ENCODE measurements at regions not wholly inside any gene's neighbourhood (a gene's known extent, or its start where the extent isn't known, plus 50 kb on each side); places are given as distances from the start of the nearest gene placed in this dataset.
"Not testable (repeated sequence)": the region's sequence is repeated elsewhere in the genome, so short reads cannot be mapped to it uniquely, and the experiment has no call there.

DNA sequence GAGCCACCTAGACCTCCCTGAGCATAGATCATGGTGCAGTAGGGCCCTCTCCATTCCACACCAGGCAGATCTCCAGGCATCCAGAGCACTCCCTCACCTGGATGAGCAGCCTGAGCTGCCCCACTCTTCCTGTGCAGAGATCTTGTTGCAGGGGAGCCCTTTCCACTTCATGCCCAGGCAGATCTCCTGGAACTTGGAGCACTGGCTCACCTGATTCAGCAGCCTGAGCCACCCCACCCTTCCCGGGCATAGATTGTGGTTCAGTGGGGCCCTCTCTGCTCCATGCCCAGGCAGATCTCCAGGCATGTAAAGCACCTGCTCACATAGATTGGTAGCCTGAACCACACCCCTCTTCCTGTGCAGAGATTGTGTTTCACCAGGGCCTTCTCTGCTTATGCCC is 78.0 kb downstream of the SEC16B start:
- H3K36me3 ChIP-seq (ENCODE audit: control insufficient read depth, insufficient read depth, low read length): no peaks in the 10 kb centered on the region
- no peak overlapping the region for H3K27ac ChIP-seq (ENCODE audit: low read depth, low read length)
- H3K27me3 ChIP-seq (ENCODE audit: control insufficient read depth, insufficient read depth, low read length): no peaks in the 10 kb centered on the region
- peaks cover 10% of the 10 kb centered on the region for H3K9me3 ChIP-seq (ENCODE audit: control insufficient read depth, insufficient read depth, low read depth, low read length)
- H3K4me1 ChIP-seq (ENCODE audit: control insufficient read depth, insufficient read depth, low read length): no peaks in the 10 kb centered on the region
- no peak overlapping the region for H3K9ac ChIP-seq (ENCODE audit: low read length)
- H3K4me3 ChIP-seq (ENCODE audit: low read depth, low read length): no peak overlapping the region

DNA sequence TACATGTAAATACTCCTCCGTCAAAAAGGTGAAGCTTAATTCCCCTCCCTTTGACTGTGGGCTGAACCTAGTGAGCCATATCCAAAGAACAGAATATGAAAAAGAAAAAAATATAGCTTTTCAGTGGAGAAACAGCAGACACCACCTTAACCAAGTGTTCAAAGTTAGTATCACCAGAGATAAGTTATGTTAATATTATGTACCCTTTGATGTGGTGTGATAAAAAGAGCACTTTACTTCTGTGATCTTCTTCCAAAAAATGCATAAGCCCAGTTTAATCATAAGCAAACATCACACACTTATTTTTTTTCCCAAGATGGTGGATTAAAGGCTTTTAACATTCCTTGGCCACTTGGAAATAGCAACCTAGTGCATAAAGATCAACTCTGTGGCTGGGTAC is 79.4 kb downstream of the SEC16B start:
- peaks cover 10% of the 10 kb centered on the region for H3K9me3 ChIP-seq (ENCODE audit: control insufficient read depth, insufficient read depth, low read depth, low read length)
- H3K36me3 ChIP-seq (ENCODE audit: control insufficient read depth, insufficient read depth, low read length): no peaks in the 10 kb centered on the region
- H3K27ac ChIP-seq (ENCODE audit: low read depth, low read length): no peak overlapping the region
- no peaks in the 10 kb centered on the region for H3K4me1 ChIP-seq (ENCODE audit: control insufficient read depth, insufficient read depth, low read length)
- H3K4me3 ChIP-seq (ENCODE audit: low read depth, low read length): no peak overlapping the region
- H3K9ac ChIP-seq (ENCODE audit: low read length): no peak overlapping the region
- no peaks in the 10 kb centered on the region for H3K27me3 ChIP-seq (ENCODE audit: control insufficient read depth, insufficient read depth, low read length)

DNA sequence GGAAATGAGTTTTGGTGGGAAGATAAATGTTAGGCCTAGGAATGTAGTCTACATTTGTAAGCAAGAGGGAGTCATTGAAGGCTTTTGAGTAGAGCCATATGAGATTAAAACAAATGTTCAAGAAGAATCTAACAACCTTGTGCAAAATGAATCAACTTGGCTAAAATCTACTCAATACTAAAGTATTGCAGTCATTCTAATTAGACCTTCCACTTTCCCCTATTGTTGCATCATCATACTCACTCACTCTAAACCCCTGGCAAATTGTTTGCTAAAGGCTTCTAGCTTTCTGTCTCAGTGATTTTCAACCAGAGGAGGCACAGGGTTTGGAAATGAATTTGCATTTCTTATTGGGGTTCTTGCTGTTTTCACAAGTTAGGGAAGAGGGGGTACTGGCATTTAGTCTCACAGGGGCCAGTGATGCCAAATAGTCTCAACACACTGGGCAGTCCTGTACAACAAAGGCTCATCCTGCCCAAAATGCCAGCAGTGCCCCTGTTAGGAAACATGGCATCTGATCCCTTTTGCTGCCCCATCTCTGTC is 85.3 kb downstream of the SEC16B start:
- no peak overlapping the region for H3K27ac ChIP-seq (ENCODE audit: low read depth, low read length)
- H3K9me3 ChIP-seq (ENCODE audit: control insufficient read depth, insufficient read depth, low read depth, low read length): no peaks in the 10 kb centered on the region
- no peak overlapping the region for H3K9ac ChIP-seq (ENCODE audit: low read length)
- no peaks in the 10 kb centered on the region for H3K4me1 ChIP-seq (ENCODE audit: control insufficient read depth, insufficient read depth, low read length)
- H3K27me3 ChIP-seq (ENCODE audit: control insufficient read depth, insufficient read depth, low read length): no peaks in the 10 kb centered on the region
- no peaks in the 10 kb centered on the region for H3K36me3 ChIP-seq (ENCODE audit: control insufficient read depth, insufficient read depth, low read length)
- H3K4me3 ChIP-seq (ENCODE audit: low read depth, low read length): no peak overlapping the region

DNA sequence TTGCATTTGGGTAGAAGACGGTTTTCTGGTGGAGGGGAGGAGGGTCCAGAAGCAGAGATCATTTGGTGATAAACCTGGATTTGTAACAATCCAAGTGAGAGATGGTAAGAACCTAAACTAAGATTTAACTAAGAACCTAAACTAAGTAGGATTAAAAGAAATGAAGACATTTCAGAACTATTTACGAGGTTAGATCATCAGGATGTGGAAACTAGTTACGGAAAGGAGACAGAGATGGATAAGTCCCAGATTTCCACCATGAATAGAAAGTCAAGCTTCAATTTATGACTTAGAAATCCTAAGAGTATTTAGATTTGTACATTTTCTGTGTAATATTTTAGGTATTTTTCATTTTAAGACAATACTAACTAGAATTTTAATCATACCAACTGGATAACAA is 86.3 kb downstream of the SEC16B start:
- Histone ChIP-seq H3K36me3 (ENCODE audit: control insufficient read depth, insufficient read depth, low read length) (no peaks in the 10 kb centered on the region), H3K27me3 (ENCODE audit: control insufficient read depth, insufficient read depth, low read length) (no peaks in the 10 kb centered on the region), H3K27ac (ENCODE audit: low read depth, low read length) (no peak overlapping the region), H3K4me1 (ENCODE audit: control insufficient read depth, insufficient read depth, low read length) (no peaks in the 10 kb centered on the region), H3K9ac (ENCODE audit: low read length) (no peak overlapping the region), H3K4me3 (ENCODE audit: low read depth, low read length) (no peak overlapping the region), H3K9me3 (ENCODE audit: control insufficient read depth, insufficient read depth, low read depth, low read length) (no peaks in the 10 kb centered on the region)

DNA sequence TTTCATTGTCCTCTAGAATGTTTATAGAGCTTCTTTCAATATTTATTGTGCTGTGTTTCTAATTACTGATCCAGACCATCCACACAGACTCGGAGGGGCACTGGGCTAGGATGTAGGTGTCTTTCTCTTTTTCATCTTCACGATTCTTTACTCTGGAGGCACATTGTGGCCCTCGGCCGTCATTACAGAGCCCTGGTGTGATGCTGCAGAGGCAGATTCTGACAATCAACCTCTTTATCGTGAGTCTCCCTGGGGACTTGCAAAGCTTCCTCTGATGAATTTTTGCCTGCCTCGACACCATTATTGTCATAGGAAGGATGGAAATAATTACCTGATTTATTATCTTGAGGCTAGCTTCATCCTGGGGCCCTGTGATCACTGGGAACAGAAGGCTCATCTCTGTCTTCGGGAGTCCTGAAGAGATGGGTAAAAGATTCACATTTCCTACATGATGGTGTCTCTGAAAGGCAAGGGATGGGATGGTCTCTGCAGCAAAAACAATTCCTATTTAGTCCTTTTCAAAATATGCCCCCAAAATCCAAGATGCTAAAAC is 89.4 kb downstream of the SEC16B start:
- H3K36me3 ChIP-seq (ENCODE audit: control insufficient read depth, insufficient read depth, low read length): no peaks in the 10 kb centered on the region
- no peak overlapping the region for H3K4me3 ChIP-seq (ENCODE audit: low read depth, low read length)
- no peak overlapping the region for H3K27ac ChIP-seq (ENCODE audit: low read depth, low read length)
- H3K27me3 ChIP-seq (ENCODE audit: control insufficient read depth, insufficient read depth, low read length): no peaks in the 10 kb centered on the region
- peaks cover 3% of the 10 kb centered on the region; the same call in 1 of the 2 replicates for H3K9me3 ChIP-seq (ENCODE audit: control insufficient read depth, insufficient read depth, low read depth, low read length)
- no peaks in the 10 kb centered on the region for H3K4me1 ChIP-seq (ENCODE audit: control insufficient read depth, insufficient read depth, low read length)
- no peak overlapping the region for H3K9ac ChIP-seq (ENCODE audit: low read length)

DNA sequence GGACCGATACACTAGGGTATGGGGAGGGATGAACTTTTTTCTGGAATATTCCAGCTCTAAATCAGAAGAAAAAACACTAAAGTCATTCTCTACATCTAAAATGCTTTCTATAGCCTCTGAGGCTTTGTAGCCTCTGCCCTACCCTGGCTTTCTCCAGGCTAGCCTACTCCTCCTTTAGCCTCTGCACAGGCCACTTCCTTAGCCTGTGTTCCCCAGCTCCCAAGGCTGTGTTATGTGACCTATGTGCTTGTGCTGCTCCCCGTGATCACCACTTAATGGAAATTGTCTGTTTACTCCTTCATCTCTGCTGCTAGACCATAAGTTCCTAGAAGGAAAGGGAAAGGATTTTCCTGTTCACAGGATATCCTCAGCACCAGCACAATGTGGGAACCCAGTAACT is 92.8 kb downstream of the SEC16B start:
- Histone ChIP-seq H3K9ac (ENCODE audit: low read length) (no peak overlapping the region), H3K4me1 (ENCODE audit: control insufficient read depth, insufficient read depth, low read length) (no peaks in the 10 kb centered on the region), H3K27ac (ENCODE audit: low read depth, low read length) (no peak overlapping the region), H3K9me3 (ENCODE audit: control insufficient read depth, insufficient read depth, low read depth, low read length) (peaks cover 3% of the 10 kb centered on the region; the same call in 1 of the 2 replicates), H3K27me3 (ENCODE audit: control insufficient read depth, insufficient read depth, low read length) (no peaks in the 10 kb centered on the region), H3K36me3 (ENCODE audit: control insufficient read depth, insufficient read depth, low read length) (no peaks in the 10 kb centered on the region), H3K4me3 (ENCODE audit: low read depth, low read length) (no peak overlapping the region)

DNA sequence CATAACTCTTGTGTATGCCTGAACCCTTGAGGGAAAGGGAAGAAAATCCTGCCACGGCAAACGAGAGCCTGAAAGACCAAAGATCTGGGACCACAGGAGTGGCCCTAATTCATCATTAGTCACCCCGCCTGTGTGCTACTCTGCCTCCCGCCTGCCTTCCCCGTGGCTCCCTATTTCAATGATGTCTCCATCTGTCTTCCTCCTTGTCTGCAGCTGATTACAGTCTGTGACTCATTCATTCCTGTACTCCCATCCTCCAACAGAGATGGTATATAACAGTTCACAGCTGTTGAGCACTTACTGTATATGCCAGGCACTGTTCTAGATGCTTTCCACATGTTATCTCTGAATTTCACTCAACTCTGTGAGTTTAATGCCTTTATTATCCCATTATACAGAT is 96.6 kb downstream of the SEC16B start:
- no peak overlapping the region for H3K4me3 ChIP-seq (ENCODE audit: low read depth, low read length)
- no peaks in the 10 kb centered on the region for H3K27me3 ChIP-seq (ENCODE audit: control insufficient read depth, insufficient read depth, low read length)
- H3K9ac ChIP-seq (ENCODE audit: low read length): no peak overlapping the region
- peaks cover 3% of the 10 kb centered on the region; the same call in 1 of the 2 replicates for H3K9me3 ChIP-seq (ENCODE audit: control insufficient read depth, insufficient read depth, low read depth, low read length)
- H3K27ac ChIP-seq (ENCODE audit: low read depth, low read length): no peak overlapping the region
- no peaks in the 10 kb centered on the region for H3K36me3 ChIP-seq (ENCODE audit: control insufficient read depth, insufficient read depth, low read length)
- no peaks in the 10 kb centered on the region for H3K4me1 ChIP-seq (ENCODE audit: control insufficient read depth, insufficient read depth, low read length)

DNA sequence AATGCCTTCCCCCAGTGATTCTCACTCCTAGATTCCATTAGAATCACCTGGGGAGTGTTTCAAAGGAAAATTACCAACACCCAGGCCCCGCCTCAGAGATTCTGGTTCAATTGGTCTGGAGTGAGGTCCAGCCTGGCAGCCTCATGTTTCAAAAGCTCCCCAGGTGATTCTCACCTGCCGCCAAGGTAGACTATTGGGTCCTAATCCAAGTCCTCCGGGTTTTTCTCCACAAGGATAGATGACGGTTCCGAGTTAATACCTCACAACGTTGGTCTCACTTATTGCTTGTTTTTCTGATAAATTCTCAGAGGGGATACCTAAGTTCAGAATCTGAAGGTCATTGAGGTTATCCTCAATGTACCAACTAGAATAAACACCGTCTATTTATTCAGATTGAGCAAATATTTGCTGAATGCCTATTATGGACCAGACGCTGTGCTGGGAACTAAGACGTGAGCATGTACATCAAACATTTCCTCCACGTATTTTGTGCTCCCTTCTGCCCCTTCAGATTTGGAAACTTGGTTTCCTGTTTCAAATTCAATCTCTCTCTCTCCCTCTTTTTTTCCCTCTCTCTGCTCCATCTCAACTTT is 97.5 kb downstream of the SEC16B start:
- no peak overlapping the region for H3K9ac ChIP-seq (ENCODE audit: low read length)
- no peak overlapping the region for H3K27ac ChIP-seq (ENCODE audit: low read depth, low read length)
- H3K9me3 ChIP-seq (ENCODE audit: control insufficient read depth, insufficient read depth, low read depth, low read length): peaks cover 3% of the 10 kb centered on the region; the same call in 1 of the 2 replicates
- no peaks in the 10 kb centered on the region for H3K4me1 ChIP-seq (ENCODE audit: control insufficient read depth, insufficient read depth, low read length)
- no peaks in the 10 kb centered on the region for H3K36me3 ChIP-seq (ENCODE audit: control insufficient read depth, insufficient read depth, low read length)
- no peak overlapping the region for H3K4me3 ChIP-seq (ENCODE audit: low read depth, low read length)
- no peaks in the 10 kb centered on the region for H3K27me3 ChIP-seq (ENCODE audit: control insufficient read depth, insufficient read depth, low read length)

DNA sequence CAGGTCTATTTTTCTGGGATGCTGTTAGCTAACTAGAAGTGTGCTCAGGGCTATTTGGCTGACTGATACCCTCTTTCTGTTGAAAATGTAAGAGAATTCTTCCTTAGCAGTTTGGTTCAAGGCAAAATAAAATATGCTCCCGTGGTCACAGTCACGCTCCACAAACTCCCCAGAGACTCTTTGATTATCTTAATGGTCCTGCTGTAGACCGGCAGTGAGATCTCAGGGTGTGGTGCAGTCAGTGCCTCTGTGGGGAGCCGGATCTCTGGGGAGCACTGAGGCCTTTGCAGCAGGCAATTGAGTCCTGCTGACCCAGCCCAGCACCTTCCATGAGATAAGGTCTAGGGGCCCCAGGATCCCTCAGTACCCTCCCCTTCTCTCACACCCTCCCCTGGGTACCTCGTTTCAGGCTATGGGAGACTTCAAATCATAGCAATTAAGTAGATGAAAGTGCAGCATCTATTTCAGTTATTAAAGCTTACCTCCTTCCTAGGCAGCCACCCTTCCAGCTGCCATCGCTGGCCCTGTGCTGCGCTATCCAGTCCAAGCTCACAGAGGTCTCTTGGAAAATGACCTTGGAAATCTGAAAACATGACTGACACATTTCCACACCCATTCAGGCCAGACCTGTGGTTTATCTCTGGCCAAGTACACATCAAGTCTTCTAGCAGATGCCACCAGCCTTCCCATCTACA is 98.1 kb downstream of the SEC16B start:
- H3K9ac ChIP-seq (ENCODE audit: low read length): no peak overlapping the region
- no peaks in the 10 kb centered on the region for H3K27me3 ChIP-seq (ENCODE audit: control insufficient read depth, insufficient read depth, low read length)
- no peaks in the 10 kb centered on the region for H3K4me1 ChIP-seq (ENCODE audit: control insufficient read depth, insufficient read depth, low read length)
- no peak overlapping the region for H3K4me3 ChIP-seq (ENCODE audit: low read depth, low read length)
- H3K9me3 ChIP-seq (ENCODE audit: control insufficient read depth, insufficient read depth, low read depth, low read length): peaks cover 3% of the 10 kb centered on the region; the same call in 1 of the 2 replicates
- H3K36me3 ChIP-seq (ENCODE audit: control insufficient read depth, insufficient read depth, low read length): no peaks in the 10 kb centered on the region
- H3K27ac ChIP-seq (ENCODE audit: low read depth, low read length): no peak overlapping the region

DNA sequence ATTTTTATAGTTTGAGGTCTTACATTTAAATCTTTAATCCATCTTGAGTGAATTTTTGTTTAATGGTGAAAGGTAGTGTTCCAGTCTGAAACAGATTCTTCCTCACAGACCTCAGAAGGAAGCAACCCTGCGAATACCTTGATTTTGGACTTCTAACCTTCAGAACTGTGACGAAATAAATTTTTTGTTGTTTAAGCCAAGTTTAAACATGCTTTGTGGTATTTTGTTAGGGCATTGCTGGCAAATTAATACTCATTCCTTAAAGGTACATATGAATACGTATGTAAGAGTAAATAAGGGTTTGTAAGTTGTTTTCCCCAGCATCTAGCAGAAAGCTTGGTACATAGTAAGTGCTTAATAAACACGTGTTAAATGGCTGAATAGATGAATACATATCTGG is 100.3 kb downstream of the SEC16B start:
- Histone ChIP-seq H3K27ac (ENCODE audit: low read depth, low read length) (no peak overlapping the region), H3K9me3 (ENCODE audit: control insufficient read depth, insufficient read depth, low read depth, low read length) (no peaks in the 10 kb centered on the region), H3K36me3 (ENCODE audit: control insufficient read depth, insufficient read depth, low read length) (no peaks in the 10 kb centered on the region), H3K27me3 (ENCODE audit: control insufficient read depth, insufficient read depth, low read length) (no peaks in the 10 kb centered on the region), H3K9ac (ENCODE audit: low read length) (no peak overlapping the region), H3K4me3 (ENCODE audit: low read depth, low read length) (no peak overlapping the region), H3K4me1 (ENCODE audit: control insufficient read depth, insufficient read depth, low read length) (no peaks in the 10 kb centered on the region)

DNA sequence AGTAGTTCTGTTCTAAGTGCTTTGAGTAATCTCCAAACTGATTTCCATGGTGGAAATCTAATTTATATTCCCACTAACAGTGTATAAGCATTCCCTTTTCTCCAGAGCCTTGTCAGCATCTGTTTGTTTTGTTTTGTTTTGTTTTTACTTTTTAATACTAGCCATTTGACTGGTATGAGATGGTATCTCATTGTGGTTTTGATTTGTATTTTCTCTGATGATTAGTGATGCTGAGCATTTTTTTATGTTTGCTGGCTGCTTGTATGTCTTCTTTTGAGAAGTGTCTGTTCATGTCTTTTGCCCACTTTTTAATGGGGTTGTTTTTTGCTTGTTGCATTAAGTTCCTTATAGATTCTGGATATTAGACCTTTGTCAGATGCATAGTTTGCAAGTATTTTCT is 100.8 kb downstream of the SEC16B start:
- not testable (repeated sequence) for H3K4me1 ChIP-seq (ENCODE audit: control insufficient read depth, insufficient read depth, low read length); H3K4me3 ChIP-seq (ENCODE audit: low read depth, low read length); H3K27me3 ChIP-seq (ENCODE audit: control insufficient read depth, insufficient read depth, low read length); H3K27ac ChIP-seq (ENCODE audit: low read depth, low read length); H3K36me3 ChIP-seq (ENCODE audit: control insufficient read depth, insufficient read depth, low read length); H3K9me3 ChIP-seq (ENCODE audit: control insufficient read depth, insufficient read depth, low read depth, low read length); H3K9ac ChIP-seq (ENCODE audit: low read length)

Measured in HUES6 (cell line).